HG02678 (cell line): ENCODE measurements at regions not wholly inside any gene's neighbourhood (a gene's known extent, or its start where the extent isn't known, plus 50 kb on each side); places are given as distances from the start of the nearest gene placed in this dataset.

Experiments used
- ATAC-seq: cut with Tn5 transposase; IDR thresholded peaks from one replicate; pipeline ENCODE4 v1.9.1; 2021; ENCODE audit warnings: mild to moderate bottlenecking, moderate library complexity; ENCODE audit not compliant: unreplicated experiment

DNA sequence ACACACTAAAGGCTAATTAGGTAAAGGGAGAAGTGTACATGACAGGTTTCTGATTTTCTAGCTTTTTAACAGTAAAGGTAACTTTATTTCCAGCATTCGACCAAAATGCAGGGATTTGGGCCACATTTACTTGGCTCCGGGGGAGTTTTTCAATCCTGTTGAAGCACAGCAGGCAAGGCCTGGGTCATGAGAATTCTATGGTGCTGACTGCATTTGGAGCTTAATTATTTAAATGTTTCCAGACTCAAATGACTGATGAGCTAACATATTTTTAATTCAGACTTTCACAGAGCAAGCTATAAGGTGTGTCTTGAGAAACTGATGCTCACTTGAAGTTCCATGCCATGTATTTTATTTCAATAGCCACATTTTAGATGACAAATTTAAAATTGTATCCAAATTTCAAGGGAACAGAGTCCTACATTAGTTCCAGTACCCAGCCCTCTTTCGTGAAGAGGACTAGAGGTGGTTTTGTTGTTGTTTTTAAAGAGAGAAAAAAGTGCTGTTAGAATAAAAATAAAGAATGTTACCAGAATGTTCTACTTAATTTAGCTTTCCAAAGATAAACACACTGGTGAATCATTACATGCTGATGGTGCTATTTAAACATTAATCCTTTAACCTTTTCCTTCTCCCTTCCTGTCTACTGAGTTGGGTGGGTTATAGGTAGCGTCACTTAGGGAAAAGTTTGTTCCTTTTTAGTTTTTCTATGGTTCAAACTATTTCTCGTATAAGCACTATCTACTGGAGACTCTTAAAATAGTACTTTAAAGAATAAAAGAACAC is 82.3 kb upstream of the PHACTR2 start:
- ATAC-seq = no peak

DNA sequence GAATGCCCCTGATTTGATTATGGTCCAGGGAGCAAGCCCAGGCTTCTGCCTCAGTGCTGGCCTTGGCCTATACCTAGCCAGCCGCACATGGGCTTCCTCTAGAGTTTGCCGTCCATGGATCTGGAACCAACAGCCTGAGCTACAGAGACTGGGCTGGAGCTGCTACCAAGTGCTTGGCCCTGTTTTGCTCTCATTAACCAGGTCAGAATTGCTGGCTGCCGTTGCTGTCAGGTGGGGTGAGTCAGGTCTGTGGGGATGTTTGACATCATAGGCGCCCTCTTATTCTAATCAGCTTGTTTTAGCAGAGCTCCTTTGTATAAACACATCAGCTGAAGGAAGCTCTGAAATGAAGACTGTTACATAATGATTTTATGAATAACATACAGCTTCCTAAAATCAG is 83.1 kb upstream of the PHACTR2 start:
- no peak for ATAC-seq

GRCh38 chr6:143592335-143592734 is 80.8 kb upstream of the FUCA2 start:
- no peak for ATAC-seq

DNA sequence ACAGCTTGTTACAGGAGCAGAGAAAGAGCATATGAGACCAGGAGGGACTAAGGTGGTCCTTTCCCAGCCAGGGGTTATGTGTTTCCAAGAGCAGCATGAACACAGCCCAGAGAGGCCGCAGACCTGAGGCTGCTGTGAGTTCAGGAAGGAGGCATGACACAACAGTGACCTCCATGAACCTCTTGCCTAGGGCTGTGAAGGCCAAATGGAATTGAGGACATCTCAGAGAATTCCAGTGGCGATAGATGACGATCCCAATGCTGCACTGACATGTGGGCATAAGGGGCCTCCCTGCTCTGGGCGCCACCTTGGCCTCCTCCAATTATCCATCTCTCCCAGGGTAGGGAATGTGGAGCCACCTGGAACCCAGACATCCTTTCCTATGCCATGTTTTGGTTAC is 79.9 kb upstream of the FUCA2 start:
- no peak for ATAC-seq

DNA sequence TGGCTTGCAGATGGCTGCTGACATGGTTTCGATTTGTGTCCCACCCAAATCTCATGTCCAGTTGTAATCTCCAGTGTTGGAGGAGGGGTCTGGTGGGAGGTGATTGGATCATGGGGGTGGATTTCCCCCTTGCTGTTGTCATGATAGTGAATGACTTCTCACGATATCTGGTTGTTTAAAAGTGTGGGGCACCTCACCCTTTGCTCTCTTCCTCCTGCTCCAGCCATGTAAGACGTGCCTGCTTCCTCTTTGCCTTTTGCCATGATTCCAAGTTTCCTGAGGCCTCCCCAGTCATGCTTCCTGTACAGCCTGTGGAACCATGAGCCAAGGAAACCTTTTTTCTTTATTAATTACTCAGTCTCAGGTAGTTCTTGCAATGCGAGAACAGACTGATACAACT is 77.6 kb upstream of the FUCA2 start:
- no peak for ATAC-seq

DNA sequence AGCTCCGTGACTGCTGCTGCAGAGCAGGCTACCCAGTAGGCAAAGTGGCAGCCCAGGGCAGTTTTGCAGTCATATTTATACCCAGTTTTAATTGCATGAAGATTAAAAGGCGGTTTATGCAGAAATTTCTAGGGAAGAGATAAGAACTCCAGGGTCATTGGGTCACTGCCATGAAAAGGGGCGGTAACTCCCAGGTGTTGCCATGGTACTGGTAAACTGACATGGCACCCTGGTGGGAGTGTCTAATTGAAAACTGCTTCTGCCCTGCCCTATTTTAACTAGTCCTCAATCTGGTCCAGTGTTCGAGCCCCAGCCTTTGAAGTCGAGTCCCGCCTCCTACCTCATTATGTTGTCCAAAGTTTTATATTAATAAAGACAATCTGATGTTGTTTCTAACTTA is 75.0 kb upstream of the FUCA2 start:
- no peak for ATAC-seq

DNA sequence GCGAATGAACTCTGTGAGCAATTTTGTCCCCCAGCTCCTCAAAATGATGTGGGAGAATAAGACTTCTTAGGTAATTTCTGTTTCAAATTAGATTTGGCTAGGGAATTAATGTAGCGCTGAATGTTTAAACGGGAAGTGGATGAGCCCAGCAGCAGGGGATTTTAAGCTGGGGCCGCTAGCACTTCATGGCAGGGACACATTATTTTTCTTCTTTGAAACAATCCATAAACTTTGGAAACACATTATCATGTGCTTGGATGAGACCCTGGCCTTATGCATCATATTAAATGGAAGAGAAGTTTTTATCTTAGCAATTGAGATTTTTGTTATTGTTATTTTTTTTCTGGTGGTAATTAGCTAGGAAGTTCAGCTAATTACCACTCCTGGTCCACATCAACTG is 74.2 kb upstream of the FUCA2 start:
- no peak for ATAC-seq

DNA sequence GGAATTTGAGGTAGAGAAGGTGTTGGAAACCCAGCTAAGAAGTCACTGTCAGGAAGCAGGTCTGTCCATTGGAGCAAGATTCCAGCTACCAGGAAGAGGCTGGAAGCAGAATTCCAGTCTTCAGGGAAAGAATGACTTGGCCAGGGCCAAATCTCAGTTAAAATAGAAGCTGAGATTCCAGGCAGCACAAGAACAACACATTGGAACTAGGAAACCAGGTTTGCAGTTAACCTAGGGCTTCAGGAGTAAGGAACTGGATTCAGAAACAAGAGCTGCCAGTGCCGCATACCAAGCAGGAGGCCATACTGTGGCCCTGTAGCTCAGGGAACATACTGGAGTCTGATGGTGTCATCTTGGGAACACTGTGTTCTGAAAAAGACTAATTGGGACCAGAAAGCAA is 73.7 kb upstream of the FUCA2 start:
- ATAC-seq = no peak

DNA sequence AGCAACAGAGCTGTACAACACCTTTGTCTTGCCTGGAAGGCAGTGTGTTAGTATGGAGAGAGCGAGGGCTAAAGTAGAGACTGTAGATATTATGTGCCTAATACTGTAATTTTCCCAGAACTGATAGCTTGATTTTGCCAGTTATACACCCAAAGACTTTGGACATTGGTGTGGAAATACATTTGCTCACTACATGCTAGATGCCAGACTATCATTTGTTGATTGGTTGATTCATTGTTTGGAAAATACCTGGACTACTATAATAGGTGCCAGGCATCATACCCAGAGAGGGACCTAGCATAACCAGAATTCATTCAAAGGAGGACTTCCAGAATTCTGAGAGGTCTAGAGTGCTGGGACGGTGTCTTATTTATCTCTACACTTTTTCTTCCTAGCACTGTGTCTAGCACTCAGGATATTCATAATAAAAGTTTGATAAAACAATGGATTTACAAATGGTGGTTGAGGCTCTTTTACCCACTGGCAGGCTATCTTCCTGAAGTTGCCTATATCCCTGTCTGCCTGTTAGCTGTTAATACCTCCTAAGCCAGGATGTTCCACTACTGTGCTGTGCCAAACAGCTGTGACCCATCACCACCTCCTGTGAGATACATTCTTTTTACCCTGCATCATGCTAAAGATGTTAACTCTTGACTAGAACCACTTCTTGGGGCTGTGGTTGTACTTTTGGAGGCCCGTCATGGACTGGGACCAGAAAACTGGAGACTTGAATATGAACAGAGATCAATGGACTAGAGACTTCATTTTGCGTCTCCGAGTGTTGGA is 72.2 kb upstream of the FUCA2 start:
- no peak for ATAC-seq

DNA sequence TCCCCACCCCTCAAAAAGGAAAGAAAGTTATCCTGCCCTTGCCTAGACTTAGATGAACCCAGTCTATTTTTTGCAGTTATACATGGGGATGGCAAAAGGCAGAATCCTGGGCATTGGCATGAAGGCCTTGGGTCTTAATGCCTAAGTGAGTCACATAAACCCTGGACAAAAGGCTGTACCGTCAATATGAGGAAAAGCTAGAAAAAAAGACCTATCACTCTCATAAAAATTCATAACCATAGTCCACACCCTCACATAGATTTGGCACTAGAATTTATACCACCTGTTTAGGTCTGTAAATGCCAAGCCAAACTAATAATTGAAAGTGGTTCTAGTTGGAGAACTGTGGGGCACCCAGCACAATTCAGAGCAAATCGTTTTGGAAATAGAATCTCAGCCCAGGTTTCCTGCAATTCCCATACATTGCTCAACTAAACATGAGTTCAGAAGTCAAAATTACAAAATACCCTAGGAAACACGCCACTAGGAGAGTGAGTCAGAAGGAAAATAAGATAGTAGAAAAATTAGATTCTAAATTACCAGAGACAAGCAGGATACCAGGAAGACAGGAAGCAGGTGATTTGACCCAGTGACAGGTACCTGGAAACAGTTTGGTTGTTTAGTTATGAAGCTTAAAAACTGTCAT is 70.4 kb upstream of the FUCA2 start:
- ATAC-seq = no peak

DNA sequence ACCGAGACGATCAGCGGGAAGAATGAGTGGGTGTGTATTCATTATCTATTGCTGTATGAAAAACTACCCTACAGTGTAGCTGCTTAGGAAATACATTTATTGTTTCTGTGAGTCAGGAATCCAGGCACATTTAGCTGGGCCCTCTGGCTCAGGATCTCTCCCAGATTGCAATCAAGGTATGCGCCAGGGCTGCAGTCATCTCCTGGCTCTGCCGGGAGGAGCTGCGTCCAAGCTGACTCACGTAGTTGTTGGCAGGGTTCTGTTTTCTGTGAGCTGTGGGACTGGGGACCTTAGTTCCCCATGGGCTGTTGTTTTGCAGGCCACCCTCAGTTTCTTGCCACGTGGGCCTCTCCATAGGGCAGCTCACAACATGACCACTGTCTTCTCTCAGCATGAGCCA is 68.2 kb upstream of the FUCA2 start:
- no peak for ATAC-seq

GRCh38 chr6:143578054-143578453 is 66.5 kb upstream of the FUCA2 start:
- no peak for ATAC-seq

DNA sequence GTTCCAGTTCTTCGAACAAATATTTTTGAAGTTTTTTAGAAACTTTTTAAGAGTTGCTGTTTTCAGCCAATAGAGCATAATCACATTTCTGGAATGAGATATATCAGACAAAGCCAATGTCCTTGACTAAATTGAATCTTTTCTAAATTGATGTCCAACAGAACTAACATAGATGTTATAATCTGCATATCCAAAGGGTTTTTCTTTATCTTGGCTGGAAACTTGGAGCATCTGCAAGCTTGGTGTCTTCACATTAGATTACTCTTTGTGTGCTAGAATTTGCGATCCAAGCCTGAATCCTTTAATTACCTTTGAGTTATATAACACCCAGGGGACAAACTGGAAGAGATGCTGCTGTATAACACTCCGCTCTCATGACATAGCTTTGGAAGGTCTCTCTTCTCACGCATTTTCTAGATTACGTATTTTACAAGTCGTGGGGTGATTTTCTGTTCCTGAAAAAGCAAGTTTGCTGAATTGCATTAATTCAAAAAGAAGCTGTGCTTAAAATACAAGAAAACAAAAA is 64.4 kb upstream of the FUCA2 start:
- no peak for ATAC-seq

- peak; percentile 97 for ATAC-seq
Measured at GRCh38 chr6:143575440-143575839, 63.9 kb upstream of the FUCA2 start.

GRCh38 chr6:143570147-143570853 is 58.8 kb upstream of the FUCA2 start:
- ATAC-seq = no peak

- ATAC-seq = no peak
Measured at GRCh38 chr6:143569040-143569439, 57.5 kb upstream of the FUCA2 start.

- ATAC-seq = no peak
Measured at GRCh38 chr6:143564484-143565017, 53.0 kb upstream of the FUCA2 start.

DNA sequence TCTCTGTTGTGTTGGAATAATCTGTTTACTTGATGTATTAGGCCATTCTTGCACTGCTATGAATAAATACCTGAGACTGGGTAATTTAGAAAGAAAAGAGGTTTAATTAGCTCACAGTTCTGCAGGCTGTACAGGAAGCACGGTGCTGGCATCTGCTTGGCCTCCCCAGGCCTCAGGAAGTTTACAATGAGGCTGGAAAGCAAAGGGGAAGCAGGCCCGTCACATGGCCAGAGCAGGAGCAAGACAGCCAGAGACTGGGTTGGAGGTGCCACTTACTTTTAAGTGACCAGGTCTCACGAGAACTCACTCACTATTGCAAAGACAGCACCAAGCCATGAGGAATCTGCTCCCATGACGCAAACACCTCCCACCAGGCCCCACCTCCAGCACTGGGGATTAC is 50.6 kb upstream of the FUCA2 start:
- ATAC-seq = no peak
